Esophagus muscularis mucosa (tissue), 4 donors: ENCODE measurements at regions not wholly inside any gene's neighbourhood (a gene's known extent, or its start where the extent isn't known, plus 50 kb on each side); places are given as distances from the start of the nearest gene placed in this dataset.

Source experiments
- DNase-seq: peaks from one replicate; pipeline ENCODE4 v3.0.0-alpha.2; 2017; ENCODE audit errors: extremely low spot score
- H3K27ac ChIP-seq, 4 donors: fragments of 200-600 bp; sonication (generic); replicated peaks in 1 of 4; 1 replicate in 3 of 4; 2 replicates in 1 of 4; pipeline ENCODE4 v1.5.1; 2016 to 2019; ENCODE audit warnings: mild to moderate bottlenecking in 1 of 4
- H3K27me3 ChIP-seq, 4 donors: fragments of 200-600 bp; sonication (generic); one replicate each; pipeline versions ENCODE4 v1.5.1 to v1.6.0; 2016 to 2019
- H3K36me3 ChIP-seq, 4 donors: fragments of 200-600 bp; sonication (generic); one replicate each; pipeline ENCODE4 v1.5.1; 2016 to 2019
- H3K4me1 ChIP-seq, 4 donors: fragments of 200-600 bp; sonication (generic); one replicate each; pipeline ENCODE4 v1.5.1; 2016 to 2019
- H3K4me3 ChIP-seq, 4 donors: fragments of 200-600 bp; sonication (generic); 1 replicate in 2 of 4; 2 replicates in 2 of 4; pipeline ENCODE4 v1.5.1; 2016 to 2019; ENCODE audit warnings: mild to moderate bottlenecking in 4 of 4, moderate library complexity in 1 of 4
- H3K9me3 ChIP-seq, 4 donors: fragments of 200-600 bp; sonication (generic); 1 replicate in 3 of 4; 2 replicates in 1 of 4; pipeline ENCODE4 v1.5.1; 2016 to 2019
- EP300 ChIP-seq: sonication (generic); formaldehyde crosslinking; IDR thresholded peaks from one replicate; pipeline ENCODE4 v1.6.1; 2017; ENCODE audit warnings: antibody characterized with exemption
- POLR2A ChIP-seq: fragments of 450-650 bp; IDR thresholded peaks from one replicate; pipeline ENCODE4 v1.6.1; 2017; ENCODE audit warnings: antibody characterized with exemption, moderate library complexity, mild to moderate bottlenecking, low read depth
- POLR2AphosphoS5 ChIP-seq, 2 donors: sonication (generic); formaldehyde crosslinking; IDR thresholded peaks; one replicate each; pipeline ENCODE4 v1.6.1; 2017; ENCODE audit warnings: antibody characterized with exemption in 2 of 2
- WGBS: methylation state at CpG from one replicate; pipeline ENCODE4 v1.1.5; 2018; 5-methylcytosine and 5-hydroxymethylcytosine counted together
- intact Hi-C: fragments of 100-400 bp; cut with DNase I; formaldehyde crosslinking; loops from one replicate; pipeline ENCODE4 v1.15.1; 2023
- TF ChIP-seq, protein P1 (sequence below), 3 experiments: fragments of 200-600 bp in 2 of 3; fragments of 450-650 bp in 1 of 3; sonication (generic) in 2 of 3; IDR thresholded peaks; one replicate each; pipeline ENCODE4 v1.5.1; 2017 to 2019; ENCODE audit warnings: antibody characterized with exemption in 3 of 3, mild to moderate bottlenecking in 2 of 3, moderate library complexity in 1 of 3

GRCh38 chr11:97996762-97997161, 1024.0 kb upstream of the CNTN5 start:
- H3K27ac ChIP-seq, result no peak overlapping the region
- no peaks in the 10 kb centered on the region for H3K27me3 ChIP-seq
- H3K4me1 ChIP-seq, result no peaks in the 10 kb centered on the region
- H3K4me3 ChIP-seq, result no peak overlapping the region
- no peak for DNase-seq
- H3K9me3 ChIP-seq, result no peaks in the 10 kb centered on the region
- TF ChIP-seq EP300 (no peak), POLR2A (no peak)
- TF ChIP-seq, protein P1, sequence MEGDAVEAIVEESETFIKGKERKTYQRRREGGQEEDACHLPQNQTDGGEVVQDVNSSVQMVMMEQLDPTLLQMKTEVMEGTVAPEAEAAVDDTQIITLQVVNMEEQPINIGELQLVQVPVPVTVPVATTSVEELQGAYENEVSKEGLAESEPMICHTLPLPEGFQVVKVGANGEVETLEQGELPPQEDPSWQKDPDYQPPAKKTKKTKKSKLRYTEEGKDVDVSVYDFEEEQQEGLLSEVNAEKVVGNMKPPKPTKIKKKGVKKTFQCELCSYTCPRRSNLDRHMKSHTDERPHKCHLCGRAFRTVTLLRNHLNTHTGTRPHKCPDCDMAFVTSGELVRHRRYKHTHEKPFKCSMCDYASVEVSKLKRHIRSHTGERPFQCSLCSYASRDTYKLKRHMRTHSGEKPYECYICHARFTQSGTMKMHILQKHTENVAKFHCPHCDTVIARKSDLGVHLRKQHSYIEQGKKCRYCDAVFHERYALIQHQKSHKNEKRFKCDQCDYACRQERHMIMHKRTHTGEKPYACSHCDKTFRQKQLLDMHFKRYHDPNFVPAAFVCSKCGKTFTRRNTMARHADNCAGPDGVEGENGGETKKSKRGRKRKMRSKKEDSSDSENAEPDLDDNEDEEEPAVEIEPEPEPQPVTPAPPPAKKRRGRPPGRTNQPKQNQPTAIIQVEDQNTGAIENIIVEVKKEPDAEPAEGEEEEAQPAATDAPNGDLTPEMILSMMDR (IDR thresholded peaks at IDR 0.05), result no peak
- no peaks in the 10 kb centered on the region for H3K36me3 ChIP-seq
- 87% methylated on average over 3 of the region's 3 CpGs for WGBS
- intact Hi-C loops, result no loop called here

GRCh38 chr11:98003606-98004371, 1017.0 kb upstream of the CNTN5 start:
- Histone ChIP-seq H3K4me3 (no peak overlapping the region), H3K36me3 (no peaks in the 10 kb centered on the region), H3K4me1 (no peaks in the 10 kb centered on the region), H3K27ac (no peak overlapping the region), H3K9me3 (no peaks in the 10 kb centered on the region), H3K27me3 (no peaks in the 10 kb centered on the region)
- intact Hi-C loops, result no loop called here
- DNase-seq, result no peak
- TF ChIP-seq, protein P1 (IDR thresholded peaks at IDR 0.05), result no peak
- TF ChIP-seq POLR2AphosphoS5 (IDR thresholded peaks at IDR 0.05) (no peak), EP300 (no peak), POLR2A (no peak)
- WGBS, result 26% methylated on average over 1 of the region's 1 CpG

DNA sequence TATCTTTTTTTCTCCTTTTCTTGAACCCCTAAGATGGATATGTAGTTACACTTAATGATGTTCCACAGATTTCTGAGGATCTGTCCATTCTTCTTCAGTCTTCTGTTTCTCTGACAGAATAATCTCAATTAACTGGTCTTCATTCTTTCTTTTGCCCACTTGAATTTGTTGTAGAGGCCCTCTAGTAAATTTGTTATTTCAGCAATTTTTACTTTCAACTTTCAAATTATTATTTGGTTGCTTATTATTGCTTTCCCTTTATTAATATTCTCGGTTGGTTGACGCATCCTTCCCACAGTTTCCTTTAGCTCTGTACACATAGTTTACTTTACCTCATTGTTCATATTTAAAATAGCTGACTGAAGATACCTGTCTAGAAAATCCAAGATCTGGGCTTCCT, 1013.7 kb upstream of the CNTN5 start:
- no peaks in the 10 kb centered on the region for H3K27me3 ChIP-seq
- H3K27ac ChIP-seq, result no peak overlapping the region
- no peaks in the 10 kb centered on the region for H3K4me1 ChIP-seq
- no peak for DNase-seq
- no peak overlapping the region for H3K4me3 ChIP-seq
- intact Hi-C loops, result no loop called here
- H3K9me3 ChIP-seq, result no peaks in the 10 kb centered on the region
- WGBS, result 84% methylated on average over 2 of the region's 2 CpGs
- no peaks in the 10 kb centered on the region for H3K36me3 ChIP-seq
- TF ChIP-seq POLR2AphosphoS5 (IDR thresholded peaks at IDR 0.05) (no peak), EP300 (no peak), POLR2A (no peak)
- TF ChIP-seq, protein P1 (IDR thresholded peaks at IDR 0.05), result no peak

GRCh38 chr11:98027652-98028051, 993.1 kb upstream of the CNTN5 start:
- no peaks in the 10 kb centered on the region for H3K36me3 ChIP-seq
- no peaks in the 10 kb centered on the region for H3K27me3 ChIP-seq
- intact Hi-C loops, result no loop called here
- DNase-seq, result no peak
- no peaks in the 10 kb centered on the region for H3K4me1 ChIP-seq
- 83% methylated on average over 2 of the region's 2 CpGs for WGBS
- H3K4me3 ChIP-seq, result no peak overlapping the region
- no peaks in the 10 kb centered on the region for H3K9me3 ChIP-seq
- TF ChIP-seq POLR2A (no peak), POLR2AphosphoS5 (IDR thresholded peaks at IDR 0.05) (no peak), EP300 (no peak)
- TF ChIP-seq, protein P1 (IDR thresholded peaks at IDR 0.05), result no peak
- no peak overlapping the region for H3K27ac ChIP-seq

DNA sequence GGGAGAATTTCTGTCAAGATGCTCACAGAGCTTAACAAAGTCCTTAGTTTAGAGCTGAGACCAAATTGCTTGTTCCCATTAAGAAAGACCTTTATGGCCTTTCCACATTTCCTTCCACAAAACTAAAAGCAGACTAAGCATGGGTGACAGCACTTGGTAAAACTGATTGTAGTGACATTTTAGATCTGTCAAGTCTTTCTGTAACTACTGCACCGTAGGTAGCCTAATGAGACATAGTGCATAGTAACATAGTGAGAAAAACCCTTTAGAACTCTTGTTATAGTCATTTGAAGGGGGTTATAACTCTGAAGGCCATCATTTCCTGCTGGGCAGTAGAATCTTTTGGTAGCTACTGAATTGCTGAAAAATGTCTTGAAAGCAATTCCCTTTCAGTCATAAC, 990.9 kb upstream of the CNTN5 start:
- Histone ChIP-seq H3K36me3 (no peaks in the 10 kb centered on the region), H3K27me3 (no peaks in the 10 kb centered on the region), H3K9me3 (no peaks in the 10 kb centered on the region), H3K27ac (no peak overlapping the region), H3K4me3 (no peak overlapping the region), H3K4me1 (no peaks in the 10 kb centered on the region)
- DNase-seq, result no peak
- TF ChIP-seq POLR2AphosphoS5 (IDR thresholded peaks at IDR 0.05) (no peak), POLR2A (no peak), EP300 (no peak)
- TF ChIP-seq, protein P1 (IDR thresholded peaks at IDR 0.05), result no peak
- intact Hi-C loops, result no loop called here
- 73% methylated on average over 1 of the region's 1 CpG for WGBS
